HPDE6-E6E7 (cell line): ENCODE measurements at regions not wholly inside any gene's neighbourhood (a gene's known extent, or its start where the extent isn't known, plus 50 kb on each side); places are given as distances from the start of the nearest gene placed in this dataset.
"Not testable (repeated sequence)": the region's sequence is repeated elsewhere in the genome, so short reads cannot be mapped to it uniquely, and the experiment has no call there.

ENCODE experiments used
- DNase-seq: peaks from one replicate; pipeline ENCODE4 v3.0.0; 2011; ENCODE audit warnings: missing footprints; ENCODE audit errors: extremely low spot score

GRCh38 chr4:109378511-109378910 lies 55.1 kb upstream of the SEC24B start:
- DNase-seq, result no peak

- no peak for DNase-seq
These were observed 55.5 kb upstream of the SEC24B start for GRCh38 chr4:109378076-109378475.

GRCh38 chr4:109375778-109376414 lies 57.7 kb upstream of the SEC24B start:
- no peak for DNase-seq

GRCh38 chr4:109368661-109369060 lies 65.0 kb upstream of the SEC24B start:
- no peak for DNase-seq

GRCh38 chr4:109365939-109366338 lies 63.5 kb upstream of the COL25A1 start:
- DNase-seq, result peak; percentile 10

GRCh38 chr4:109365297-109365696 lies 62.8 kb upstream of the COL25A1 start:
- DNase-seq, result not testable (repeated sequence)

GRCh38 chr4:109359040-109359646 lies 56.7 kb upstream of the COL25A1 start:
- no peak for DNase-seq

GRCh38 chr4:109355835-109356234 lies 53.4 kb upstream of the COL25A1 start:
- no peak for DNase-seq

GRCh38 chr4:109352941-109353340 lies 50.5 kb upstream of the COL25A1 start:
- no peak for DNase-seq
